ENCODE measurements at regions not wholly inside any gene's neighbourhood (a gene's known extent, or its start where the extent isn't known, plus 50 kb on each side); places are given as distances from the start of the nearest gene placed in this dataset.

DNA sequence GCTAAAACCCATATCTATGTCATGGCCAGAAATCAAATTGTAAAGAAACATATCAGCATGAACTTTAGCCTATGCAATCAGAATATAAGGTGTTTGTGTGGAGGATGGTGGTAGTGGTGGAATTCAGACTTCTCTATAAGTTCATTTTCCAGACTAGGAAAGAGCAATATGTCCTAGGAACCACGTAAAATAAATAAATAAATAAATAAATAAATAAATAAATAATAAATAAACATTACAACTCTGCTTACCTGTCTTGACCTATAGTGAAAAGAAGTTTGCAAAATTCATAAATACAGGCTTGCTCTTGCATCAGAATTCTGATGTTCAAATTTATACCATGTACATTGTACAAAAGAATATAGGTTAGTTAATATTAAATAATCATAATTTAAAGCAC is 1382.6 kb upstream of the ADGRL2 start:
- no peak for DNase-seq (ENCODE audit: low read depth)

DNA sequence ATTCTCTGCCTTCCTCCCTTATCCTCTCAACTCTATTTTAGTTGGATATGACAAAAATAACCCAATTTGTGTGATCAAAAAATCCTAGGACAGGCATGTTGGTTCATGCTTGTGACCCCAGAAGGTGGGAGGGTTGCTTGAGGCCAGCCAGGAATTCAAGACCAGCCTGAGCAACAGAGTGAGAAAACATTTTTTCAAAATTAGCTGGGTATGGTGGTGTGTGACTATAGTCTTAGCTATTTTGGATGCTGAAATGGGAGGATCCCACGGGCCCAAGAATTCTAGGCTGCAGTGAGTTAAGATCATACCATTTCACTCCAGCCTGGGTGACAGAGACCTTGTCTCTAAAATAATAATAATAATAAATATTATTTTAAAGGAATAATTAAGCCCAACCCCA is 1383.1 kb upstream of the ADGRL2 start:
- peak; percentile 53 for DNase-seq (ENCODE audit: low read depth)

DNA sequence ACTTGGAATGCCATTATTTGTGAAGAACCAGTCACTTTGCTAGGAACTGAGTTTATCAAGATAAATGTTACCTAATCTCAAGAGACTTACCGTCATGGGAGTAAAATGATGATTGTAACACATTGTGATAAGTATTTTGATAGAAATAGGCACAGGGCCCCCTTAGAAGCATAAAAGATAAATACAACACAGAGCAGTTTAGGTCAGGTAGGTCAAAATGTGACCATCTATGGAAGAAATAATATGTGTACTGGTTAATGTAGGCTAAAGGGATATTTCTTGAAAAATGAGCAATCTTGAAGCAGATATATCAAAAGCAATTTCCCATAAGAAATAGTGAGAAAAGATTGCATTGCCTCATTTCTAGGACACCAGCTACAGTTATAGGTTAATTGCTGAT is 1386.8 kb upstream of the ADGRL2 start:
- no peak for DNase-seq (ENCODE audit: low read depth)

DNA sequence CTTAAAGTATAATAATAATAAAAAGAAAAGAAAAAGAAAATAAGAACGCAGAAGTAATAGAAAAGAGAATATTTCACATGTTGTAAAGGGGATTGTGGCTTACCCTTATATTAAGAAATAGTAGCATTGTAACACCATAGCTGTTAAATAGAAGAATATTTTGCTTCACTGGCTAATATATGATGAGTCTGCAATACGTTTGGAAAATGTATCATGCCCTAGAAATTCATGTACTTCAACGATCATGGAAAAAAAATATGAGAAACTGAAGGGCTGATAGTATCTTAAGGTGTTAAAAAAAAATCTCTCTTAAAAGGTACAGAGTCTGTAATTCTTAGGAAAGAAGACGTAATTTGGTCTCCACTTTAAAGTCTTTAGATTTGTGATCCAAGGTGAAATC is 1390.5 kb upstream of the ADGRL2 start:
- DNase-seq (ENCODE audit: low read depth), result no peak

DNA sequence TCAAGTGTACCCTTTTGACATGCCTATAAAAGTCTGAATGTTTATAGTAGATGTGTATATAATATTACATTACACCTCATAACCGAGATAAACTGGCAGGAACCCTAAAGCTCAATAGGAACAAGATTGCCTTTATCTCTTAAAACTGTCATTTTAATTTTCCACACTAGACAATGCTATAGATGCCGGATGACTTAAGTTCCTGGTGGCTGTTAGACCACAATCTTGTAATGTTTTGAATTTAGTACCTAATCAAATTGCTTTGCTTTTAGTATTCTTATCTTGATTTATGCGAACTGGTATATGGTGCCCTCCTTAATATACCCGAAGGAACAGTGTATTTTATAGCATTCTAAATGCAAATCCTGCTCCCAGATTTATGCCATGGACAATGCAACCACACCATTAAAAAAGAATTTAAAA is 1397.0 kb upstream of the ADGRL4 start:
- no peak for DNase-seq (ENCODE audit: low read depth)

DNA sequence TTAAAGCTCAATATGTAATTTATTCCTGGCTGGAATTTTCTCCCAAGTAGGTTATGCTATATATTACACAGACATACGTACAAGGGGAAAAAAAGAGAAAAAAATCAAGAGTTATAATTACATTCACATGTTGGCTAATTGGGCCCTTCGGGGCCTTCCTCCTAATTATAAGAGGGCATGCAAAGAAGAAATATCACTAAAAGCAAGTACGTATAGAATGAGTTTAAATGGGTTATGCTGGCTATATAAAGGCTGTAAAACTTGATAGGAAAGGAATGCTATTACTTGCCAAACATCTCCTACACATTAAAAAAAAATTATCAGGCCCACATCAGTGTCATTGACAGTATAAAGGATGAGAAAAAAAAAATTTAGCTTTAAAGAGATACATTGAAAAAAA is 1396.1 kb upstream of the ADGRL4 start:
- DNase-seq (ENCODE audit: low read depth), result no peak

DNA sequence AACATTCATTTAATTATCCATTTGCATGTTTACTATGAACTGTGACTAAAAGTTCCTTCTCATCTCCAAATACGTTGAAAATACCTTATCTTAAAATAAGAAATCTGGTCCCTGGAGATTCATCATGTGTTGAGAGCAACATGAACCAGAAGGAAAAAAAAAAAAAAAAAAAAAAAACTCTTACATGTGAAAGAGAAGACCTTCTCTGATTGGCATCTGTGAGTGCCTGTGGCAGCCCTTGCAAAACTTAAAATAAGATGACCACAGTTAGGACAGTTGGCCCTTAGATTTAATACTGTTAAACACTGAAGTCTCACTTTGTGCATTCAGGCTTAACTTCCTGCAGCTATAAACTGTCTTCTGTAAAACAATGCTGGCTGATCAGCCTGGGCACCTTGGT is 1395.2 kb upstream of the ADGRL4 start:
- DNase-seq (ENCODE audit: low read depth), result no peak

DNA sequence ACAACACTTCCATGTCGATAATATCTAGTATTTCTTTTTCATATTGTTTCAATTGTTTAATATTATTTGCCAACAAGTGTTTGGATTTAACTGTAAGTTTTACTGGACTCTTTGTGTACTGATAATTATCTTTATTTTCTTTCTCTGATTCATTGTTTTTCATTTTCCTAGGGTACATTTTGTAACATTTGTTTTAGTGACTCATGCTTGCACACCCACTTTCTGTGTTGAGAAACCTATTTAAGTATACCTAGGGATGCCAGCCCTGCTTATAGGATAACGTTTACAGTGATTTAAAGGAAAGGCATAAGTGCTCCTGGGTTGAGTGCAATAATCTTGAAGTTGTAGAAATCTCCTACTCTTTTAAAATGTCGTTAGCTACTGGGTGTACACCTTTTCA is 1386.0 kb upstream of the ADGRL4 start:
- no peak for DNase-seq (ENCODE audit: low read depth)

DNA sequence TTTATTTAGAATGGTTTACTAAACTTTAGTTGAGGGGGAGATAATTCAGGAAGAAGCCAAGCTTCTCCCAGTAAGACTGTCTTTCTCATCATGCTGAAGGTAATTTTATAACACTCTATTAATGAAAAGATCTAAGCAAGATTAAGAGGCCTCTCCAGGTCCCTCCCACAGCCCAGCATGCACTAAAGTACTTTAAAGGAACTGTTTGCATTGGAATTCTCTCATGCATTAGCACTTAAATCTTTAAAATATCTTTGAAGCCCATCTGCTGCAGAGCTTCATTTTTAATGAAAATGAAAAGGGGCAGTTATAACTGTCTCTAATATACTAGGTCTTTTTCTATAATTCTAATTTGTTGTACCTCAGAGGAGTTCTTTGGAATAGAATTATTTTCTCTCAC is 1379.1 kb upstream of the ADGRL4 start:
- no peak for DNase-seq (ENCODE audit: low read depth)

DNA sequence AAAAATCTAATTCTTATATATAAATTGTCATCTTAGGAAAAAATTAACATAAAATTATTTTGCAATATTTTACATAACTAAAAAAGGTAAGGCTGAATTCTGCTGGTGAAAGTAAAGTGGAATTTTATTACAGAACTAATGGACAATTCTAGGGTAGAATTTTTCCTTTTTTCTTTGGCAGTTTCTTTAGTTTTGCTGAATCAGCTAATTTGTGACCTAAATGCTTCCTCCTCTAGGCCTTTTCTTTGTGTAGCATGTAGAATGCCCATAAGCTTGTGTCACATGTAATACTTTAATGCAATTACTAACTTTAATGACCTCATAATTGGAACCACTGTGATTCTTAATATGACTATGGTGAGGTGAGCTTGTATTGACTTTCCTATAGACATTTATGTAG is 1378.4 kb upstream of the ADGRL4 start:
- DNase-seq (ENCODE audit: low read depth), result no peak

DNA sequence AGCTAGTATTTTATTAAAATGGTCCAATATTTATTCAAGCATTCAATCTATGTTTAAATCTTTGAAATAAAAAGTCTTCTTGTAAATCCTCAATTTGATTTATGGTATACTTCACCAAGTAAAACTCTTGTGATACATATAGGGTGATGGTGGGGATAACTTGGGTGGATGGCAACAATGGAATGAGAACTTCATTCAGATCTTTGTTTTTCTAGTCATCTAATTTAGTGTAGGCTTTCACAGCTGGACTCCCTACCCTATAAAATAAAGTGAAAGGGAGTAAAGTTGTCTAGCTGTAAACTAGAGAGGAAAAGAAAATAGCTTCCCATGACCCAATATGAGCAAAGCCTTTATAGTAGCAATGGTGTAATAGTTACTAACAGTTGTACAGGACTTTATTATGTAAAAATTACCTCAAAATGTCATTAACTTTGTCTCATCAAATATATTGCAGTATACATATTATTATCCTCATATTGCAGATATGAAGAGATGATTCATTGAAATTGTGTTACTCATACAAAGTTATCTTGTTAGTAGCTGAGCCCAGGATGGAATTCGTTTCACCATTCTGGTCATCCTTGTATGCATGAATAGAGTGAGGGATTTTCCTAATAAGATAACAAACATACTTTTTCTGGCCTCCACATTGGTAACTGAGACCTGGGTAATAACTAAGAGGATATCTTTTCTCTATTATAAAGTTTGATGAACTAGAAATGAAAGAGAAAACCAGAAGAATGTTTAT is 1377.7 kb upstream of the ADGRL4 start:
- no peak for DNase-seq (ENCODE audit: low read depth)

DNA sequence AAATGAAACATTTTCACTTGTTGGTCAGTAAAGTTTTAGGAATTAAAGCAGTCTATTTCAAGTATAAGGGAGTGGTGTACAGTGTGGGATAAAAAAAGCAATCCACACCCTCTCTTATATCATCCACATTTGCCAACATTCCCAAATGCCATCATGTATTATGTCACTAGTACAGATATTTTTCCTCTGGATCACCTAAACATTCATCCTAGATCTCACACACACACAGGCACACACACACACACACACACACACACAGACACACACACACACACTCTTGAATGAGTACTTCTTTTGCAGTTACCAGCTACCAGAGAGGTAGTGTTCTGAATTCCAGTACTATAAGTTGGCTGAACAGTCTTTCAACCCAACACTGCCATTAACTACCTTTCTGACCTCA is 1369.1 kb upstream of the ADGRL4 start:
- peak; percentile 51 for DNase-seq (ENCODE audit: low read depth)

DNA sequence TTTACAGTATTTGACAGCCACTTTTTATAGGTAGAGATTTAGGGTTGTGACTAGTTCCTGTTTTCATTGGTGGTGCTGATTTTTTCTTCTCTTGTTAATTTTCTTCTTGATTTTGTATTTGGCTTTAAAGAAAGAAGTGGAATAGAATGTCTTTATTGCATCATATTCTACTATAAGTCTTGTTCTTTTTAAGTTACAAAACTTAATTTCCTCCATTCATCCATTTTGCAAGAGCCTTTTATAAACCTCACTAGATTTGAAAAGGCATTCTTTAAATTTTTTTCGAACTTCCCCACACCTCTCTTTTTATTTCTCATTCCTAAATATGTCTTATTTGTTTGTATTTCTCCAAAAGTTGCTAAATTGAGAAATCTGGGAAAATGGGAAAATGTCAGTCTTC is 1368.6 kb upstream of the ADGRL4 start:
- DNase-seq (ENCODE audit: low read depth), result no peak

DNA sequence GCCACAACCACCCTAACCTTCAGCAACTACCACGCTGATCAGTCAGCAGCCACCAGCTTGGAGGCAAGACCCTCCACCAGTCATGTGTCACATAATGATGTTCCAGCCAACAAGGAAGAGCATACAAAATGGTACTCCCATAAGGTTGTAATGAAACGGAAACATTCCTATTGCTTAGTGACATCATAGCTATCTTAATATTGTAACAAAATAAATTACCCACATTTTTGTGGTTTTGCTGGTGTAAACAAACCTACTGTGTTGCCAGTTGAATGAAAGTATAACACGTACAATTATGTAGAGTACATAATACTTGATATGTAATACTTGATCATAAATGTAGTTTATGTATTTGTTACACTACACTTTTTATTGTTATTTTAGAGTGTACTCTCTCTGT is 1363.2 kb upstream of the ADGRL4 start:
- no peak for DNase-seq (ENCODE audit: low read depth)

DNA sequence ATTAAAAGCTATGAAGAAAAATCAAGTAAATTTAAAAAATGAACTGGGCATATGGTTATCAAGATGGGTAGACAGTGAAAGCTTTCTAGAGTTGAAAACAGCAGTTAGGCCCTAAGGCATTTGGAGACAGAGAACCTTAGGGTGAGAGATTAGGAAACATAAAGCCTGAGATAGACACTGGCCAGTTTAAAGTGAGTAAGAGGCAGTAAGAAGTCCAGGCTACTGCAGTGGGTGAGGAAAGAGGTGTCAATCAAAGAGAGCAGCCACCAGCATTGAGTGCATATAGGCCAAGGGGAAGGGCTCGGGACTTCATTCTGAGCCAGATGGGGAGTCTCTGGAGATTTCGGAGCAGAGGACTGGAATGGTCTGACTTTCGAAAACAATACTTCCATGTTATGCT is 1360.5 kb upstream of the ADGRL4 start:
- DNase-seq (ENCODE audit: low read depth), result no peak

DNA sequence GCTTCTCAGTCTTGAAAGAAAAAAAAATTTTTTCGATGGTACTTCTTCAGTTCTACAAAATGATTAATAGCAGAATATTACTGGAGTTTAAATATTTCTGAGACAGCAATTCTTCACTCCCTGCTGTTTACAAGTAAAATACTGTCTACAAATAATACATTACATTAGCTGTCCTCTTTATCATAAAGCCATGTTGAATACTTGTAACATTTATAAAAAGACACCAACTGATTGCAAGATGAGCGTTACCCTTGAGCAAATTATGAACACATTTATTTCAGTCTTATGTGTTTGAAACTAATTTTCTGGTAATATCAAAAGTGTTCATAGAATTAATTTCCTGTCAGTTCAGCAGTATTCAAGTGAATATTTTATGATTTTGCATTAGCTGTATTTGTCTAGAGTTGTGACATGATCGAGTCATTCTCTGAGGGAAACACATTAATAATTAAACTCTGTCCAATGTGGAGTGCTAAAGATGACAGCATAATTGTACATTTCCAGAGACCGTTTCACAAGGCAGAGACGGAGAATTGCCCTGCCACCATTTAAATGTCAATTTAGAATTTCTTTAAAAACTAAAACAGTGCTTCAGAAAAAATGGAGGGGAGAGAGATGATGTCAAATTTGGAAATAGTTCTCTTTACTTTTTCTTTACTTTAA is 1359.0 kb upstream of the ADGRL4 start:
- DNase-seq (ENCODE audit: low read depth), result no peak

DNA sequence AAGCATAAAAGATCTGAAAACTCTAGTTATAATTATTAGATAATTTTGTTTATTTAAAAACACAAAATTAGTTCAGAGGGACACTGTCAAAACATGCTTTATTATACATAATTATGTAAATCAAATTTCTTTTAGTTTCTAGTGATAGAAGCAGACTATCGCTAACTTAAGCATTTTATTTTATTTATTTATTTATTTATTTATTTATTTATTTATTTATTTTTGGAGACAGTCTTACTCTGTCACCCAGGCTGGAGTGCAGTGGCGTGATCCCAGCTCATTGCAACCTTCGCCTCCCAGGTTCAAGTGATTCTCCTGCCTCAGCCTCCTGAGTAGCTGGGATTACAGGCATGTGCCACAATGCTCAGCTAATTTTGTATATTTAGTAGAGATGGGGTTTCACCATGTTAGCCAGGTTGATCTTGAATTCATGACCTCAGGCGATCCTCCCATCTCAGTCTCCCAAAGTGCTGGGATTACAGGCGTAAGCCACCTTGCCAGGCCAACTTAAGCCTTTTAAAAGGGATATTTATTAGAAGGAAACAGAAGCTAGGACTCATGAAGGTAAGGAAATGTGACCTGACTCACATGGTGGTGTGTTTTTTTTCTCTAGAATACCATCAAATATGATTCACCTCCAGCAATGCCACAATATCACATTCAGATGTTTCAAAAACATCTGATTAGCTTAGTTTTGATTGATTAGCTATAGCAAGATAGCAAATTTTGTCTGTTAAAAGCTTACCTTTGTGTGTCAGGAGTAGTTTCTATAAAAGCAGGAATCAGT is 1357.4 kb upstream of the ADGRL4 start:
- DNase-seq (ENCODE audit: low read depth), result no peak

DNA sequence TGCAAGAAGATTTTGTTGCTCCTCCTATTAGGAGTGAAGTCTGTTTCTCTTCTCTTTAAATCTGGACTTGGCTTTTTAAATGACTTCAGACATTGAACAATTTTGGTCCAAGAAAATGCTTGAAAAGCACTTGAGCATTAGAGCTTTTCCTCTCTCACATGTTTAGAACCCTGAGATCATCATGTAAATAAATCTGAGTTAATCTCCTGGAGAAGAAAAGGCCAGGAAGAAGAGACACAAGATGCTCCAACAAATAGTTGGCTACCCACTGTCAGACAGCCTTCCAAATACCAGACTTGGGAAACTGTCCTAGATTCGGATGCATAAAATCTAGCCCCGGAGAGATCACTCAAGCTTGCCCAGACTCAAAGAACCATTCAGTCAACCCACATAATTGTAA is 1353.1 kb upstream of the ADGRL4 start:
- no peak for DNase-seq (ENCODE audit: low read depth)

DNA sequence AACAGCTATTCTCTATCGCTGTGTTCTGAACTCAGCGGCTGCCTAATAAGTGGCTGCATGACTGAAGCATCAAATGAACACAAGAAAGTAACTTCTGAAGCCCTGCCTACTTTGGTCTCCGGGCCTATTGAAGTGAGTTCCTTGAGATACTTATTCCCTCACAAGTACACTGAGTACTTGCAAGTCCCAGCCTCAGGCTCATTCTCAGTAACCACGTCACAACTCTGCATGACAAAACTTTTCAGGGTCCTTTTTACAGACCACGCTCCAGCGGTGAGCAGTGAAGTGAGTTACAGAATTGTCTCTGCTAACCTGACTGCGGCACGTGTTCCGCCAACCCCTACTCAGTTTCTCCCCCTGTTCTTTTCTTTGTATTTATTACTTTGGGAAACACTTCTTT is 1342.7 kb upstream of the ADGRL4 start:
- no peak for DNase-seq (ENCODE audit: low read depth)

DNA sequence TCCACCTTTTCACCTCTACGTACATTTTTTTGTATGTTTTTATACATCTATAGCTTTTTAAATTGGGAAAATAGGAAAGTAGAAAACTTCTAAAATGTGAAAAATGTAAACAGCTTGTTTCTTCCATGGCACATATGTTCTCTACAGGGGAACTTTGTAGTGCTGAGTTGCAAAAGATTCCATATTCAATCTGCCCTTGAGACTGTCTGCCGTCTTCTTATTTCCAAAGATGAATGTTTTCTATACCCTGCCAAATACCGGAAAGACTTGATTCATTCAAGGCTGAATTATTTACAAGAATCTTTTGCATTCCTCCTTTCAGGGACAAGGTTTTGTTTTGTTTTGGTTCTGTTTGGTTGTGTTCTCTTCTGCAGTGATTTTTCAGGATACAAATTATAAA is 1334.5 kb upstream of the ADGRL4 start:
- no peak for DNase-seq (ENCODE audit: low read depth)

DNA sequence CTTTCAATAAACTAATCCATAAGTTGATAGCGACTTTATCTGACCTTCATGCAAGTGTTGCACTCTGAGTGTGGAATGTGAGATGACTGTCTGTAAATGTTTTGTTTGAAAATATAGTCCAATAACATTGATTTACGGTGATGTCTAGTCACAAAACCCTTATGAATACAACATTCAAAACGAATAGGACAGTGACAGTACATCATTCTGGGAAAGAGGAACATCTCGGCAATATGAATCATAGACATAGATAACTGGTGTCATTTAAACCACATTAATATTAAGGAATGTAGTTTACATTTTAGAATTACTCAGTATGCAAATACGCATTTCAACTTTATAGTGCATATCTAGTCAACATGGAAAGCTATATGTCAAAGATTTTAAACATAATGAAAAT is 1311.6 kb upstream of the ADGRL4 start:
- DNase-seq (ENCODE audit: low read depth), result no peak

DNA sequence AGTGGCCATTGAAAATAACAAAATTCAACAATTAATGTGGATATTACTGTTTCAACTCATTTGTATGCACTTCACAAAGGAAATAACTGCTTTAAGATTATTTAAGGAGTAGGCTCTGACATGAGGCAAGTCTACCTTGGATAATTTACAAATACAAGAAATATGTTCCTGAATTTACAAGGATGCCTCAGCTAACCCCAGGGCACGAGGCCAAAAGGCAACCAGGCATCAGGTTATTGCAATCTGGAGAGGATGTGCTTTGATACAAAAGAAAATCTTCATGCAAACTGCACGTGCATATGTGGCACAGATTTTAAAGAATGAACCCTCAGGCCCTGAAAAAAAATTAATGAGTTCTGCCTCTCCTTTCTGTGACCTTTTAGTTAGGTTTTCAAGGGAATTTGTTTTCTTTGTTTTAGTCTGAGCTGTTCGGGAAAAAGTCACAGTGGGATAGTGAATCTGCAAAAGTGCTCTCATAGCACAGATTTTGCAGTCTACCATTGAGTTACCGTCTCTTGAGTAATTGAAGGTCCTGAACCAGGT is 1304.2 kb upstream of the ADGRL4 start:
- DNase-seq (ENCODE audit: low read depth), result no peak

DNA sequence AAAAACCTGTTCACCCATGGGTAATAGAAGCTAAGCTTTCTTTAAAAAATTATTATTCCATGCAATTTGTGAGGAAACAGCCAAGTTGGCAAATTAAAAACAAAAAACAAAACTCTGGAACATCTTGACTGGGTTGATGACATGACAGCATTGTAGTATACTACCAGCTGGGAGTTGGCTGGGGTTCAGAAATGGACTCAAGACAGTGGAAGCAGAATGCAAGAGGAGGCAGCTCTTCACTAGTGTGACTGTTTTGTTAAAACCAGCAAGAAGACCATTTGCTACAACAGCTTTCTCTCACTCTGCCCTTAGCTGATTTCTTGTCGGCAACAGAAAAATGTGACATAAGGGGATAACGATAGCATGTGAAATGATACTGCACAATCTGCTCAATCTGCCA is 1298.9 kb upstream of the ADGRL4 start:
- no peak for DNase-seq (ENCODE audit: low read depth)

Measured in stromal cell of bone marrow (primary cell).